DMS53 (cell line): ENCODE measurements at regions not wholly inside any gene's neighbourhood (a gene's known extent, or its start where the extent isn't known, plus 50 kb on each side); places are given as distances from the start of the nearest gene placed in this dataset.

Experiments
- DNase-seq: peaks from one replicate; lab custom pipeline; 2025; lab: John Stamatoyannopoulos, UW

- DNase-seq, result no peak
Observed at GRCh38 chr1:209375671-209376365, 207.7 kb upstream of the CAMK1G start.

- no peak for DNase-seq
Observed at GRCh38 chr1:209376774-209377173, 206.7 kb upstream of the CAMK1G start.

- no peak for DNase-seq
Observed at GRCh38 chr1:209377995-209378394, 205.5 kb upstream of the CAMK1G start.

GRCh38 chr1:209379280-209379679 is 204.2 kb upstream of the CAMK1G start:
- no peak for DNase-seq

- no peak for DNase-seq
Observed at GRCh38 chr1:209380420-209380819, 203.1 kb upstream of the CAMK1G start.

- DNase-seq, result peak; percentile 9
Observed at GRCh38 chr1:209382231-209383100, 201.0 kb upstream of the CAMK1G start.

GRCh38 chr1:209383422-209383821 is 200.1 kb upstream of the CAMK1G start:
- DNase-seq, result no peak

- DNase-seq, result no peak
Observed at GRCh38 chr1:209383907-209384709, 199.4 kb upstream of the CAMK1G start.

- DNase-seq, result no peak
Observed at GRCh38 chr1:209384710-209385550, 198.6 kb upstream of the CAMK1G start.

GRCh38 chr1:209386156-209386555 is 197.4 kb upstream of the CAMK1G start:
- DNase-seq, result no peak

GRCh38 chr1:209387271-209387968 is 196.1 kb upstream of the CAMK1G start:
- DNase-seq, result peak; percentile 34

- no peak for DNase-seq
Observed at GRCh38 chr1:209387969-209388329, 195.6 kb upstream of the CAMK1G start.

- no peak for DNase-seq
Observed at GRCh38 chr1:209388358-209388757, 195.2 kb upstream of the CAMK1G start.

- DNase-seq, result peak; percentile 60
Observed at GRCh38 chr1:209389258-209389657, 194.3 kb upstream of the CAMK1G start.

- no peak for DNase-seq
Observed at GRCh38 chr1:209389975-209390374, 193.5 kb upstream of the CAMK1G start.

- DNase-seq, result no peak
Observed at GRCh38 chr1:209390764-209391163, 192.8 kb upstream of the CAMK1G start.

GRCh38 chr1:209391792-209392191 is 191.7 kb upstream of the CAMK1G start:
- no peak for DNase-seq

- DNase-seq, result no peak
Observed at GRCh38 chr1:209395169-209395568, 188.3 kb upstream of the CAMK1G start.

- DNase-seq, result no peak
Observed at GRCh38 chr1:209397371-209397770, 186.1 kb upstream of the CAMK1G start.

GRCh38 chr1:209397910-209398309 is 185.6 kb upstream of the CAMK1G start:
- DNase-seq, result no peak
